Stimulated activated CD8-positive, alpha-beta memory T cell treated with anti-CD3 and anti-CD28 coated beads, Interleukin-15, amount 100 ng/mL, for 48 hours (primary cell): ENCODE measurements at regions not wholly inside any gene's neighbourhood (a gene's known extent, or its start where the extent isn't known, plus 50 kb on each side); places are given as distances from the start of the nearest gene placed in this dataset.

Experiments
- DNase-seq, 2 donors: peaks; one replicate each; pipeline ENCODE4 v3.0.0-alpha.2; 2020; ENCODE audit warnings: low read depth in 2 of 2

GRCh38 chr14:87000081-87000480, 992.9 kb downstream of the GALC start:
- DNase-seq: no peak

GRCh38 chr14:86999036-86999435, 993.9 kb downstream of the GALC start:
- DNase-seq: no peak

- DNase-seq: no peak
Observed at GRCh38 chr14:86997271-86997670, 995.7 kb downstream of the GALC start.

GRCh38 chr14:86990396-86990795, 1002.6 kb downstream of the GALC start:
- no peak for DNase-seq

- no peak for DNase-seq
Observed at GRCh38 chr14:86989285-86989684, 1003.7 kb downstream of the GALC start.

GRCh38 chr14:86987966-86988365, 1005.0 kb downstream of the GALC start:
- DNase-seq: no peak

GRCh38 chr14:86973177-86973576, 1019.8 kb downstream of the GALC start:
- DNase-seq: no peak

GRCh38 chr14:86971292-86971691, 1021.7 kb downstream of the GALC start:
- DNase-seq: no peak

GRCh38 chr14:86961106-86961716, 1031.8 kb downstream of the GALC start:
- no peak for DNase-seq

- no peak for DNase-seq
Observed at GRCh38 chr14:86955771-86956354, 1037.1 kb downstream of the GALC start.

GRCh38 chr14:86954623-86955022, 1038.4 kb downstream of the GALC start:
- no peak for DNase-seq

- DNase-seq: no peak
Observed at GRCh38 chr14:86946446-86946845, 1046.5 kb downstream of the GALC start.

GRCh38 chr14:86944434-86944833, 1048.5 kb downstream of the GALC start:
- DNase-seq: no peak

GRCh38 chr14:86943391-86944365, 1049.3 kb downstream of the GALC start:
- no peak for DNase-seq

GRCh38 chr14:86942936-86943335, 1050.0 kb downstream of the GALC start:
- no peak for DNase-seq

GRCh38 chr14:86940106-86940505, 1052.9 kb downstream of the GALC start:
- DNase-seq: no peak

- DNase-seq: no peak
Observed at GRCh38 chr14:86938320-86938719, 1054.7 kb downstream of the GALC start.

- no peak for DNase-seq
Observed at GRCh38 chr14:86936556-86936955, 1056.4 kb downstream of the GALC start.

- DNase-seq: no peak
Observed at GRCh38 chr14:86935241-86935885, 1057.6 kb downstream of the GALC start.

- no peak for DNase-seq
Observed at GRCh38 chr14:86933958-86934595, 1058.9 kb downstream of the GALC start.

GRCh38 chr14:86933460-86933859, 1059.5 kb downstream of the GALC start:
- DNase-seq: no peak

- DNase-seq: no peak
Observed at GRCh38 chr14:86915406-86915805, 1077.6 kb downstream of the GALC start.
